NCI-H226 (cell line): ENCODE measurements at regions not wholly inside any gene's neighbourhood (a gene's known extent, or its start where the extent isn't known, plus 50 kb on each side); places are given as distances from the start of the nearest gene placed in this dataset.

ENCODE experiments used
- DNase-seq: peaks from one replicate; pipeline ENCODE4 v3.0.0-alpha.2; 2015

DNA sequence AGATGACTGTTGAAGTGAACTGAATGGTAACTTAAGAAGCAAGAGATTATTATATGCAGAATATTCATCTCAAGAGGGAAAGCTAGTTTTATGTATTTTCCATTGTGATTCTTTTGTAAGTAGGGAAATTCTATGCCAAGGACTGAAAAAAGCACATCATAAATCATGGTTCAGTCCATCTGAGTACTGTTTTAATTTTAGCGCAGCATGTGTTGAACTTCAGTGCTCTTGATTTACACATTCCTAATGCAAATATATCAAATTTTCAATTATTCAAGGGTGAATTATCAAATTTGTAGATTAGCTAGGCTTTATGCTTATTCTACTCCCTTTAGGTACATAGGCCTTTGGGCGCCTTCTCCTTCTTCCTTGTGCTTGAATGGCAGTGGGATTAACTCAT, 50.3 kb upstream of the TCF12 start:
- DNase-seq, result no peak

DNA sequence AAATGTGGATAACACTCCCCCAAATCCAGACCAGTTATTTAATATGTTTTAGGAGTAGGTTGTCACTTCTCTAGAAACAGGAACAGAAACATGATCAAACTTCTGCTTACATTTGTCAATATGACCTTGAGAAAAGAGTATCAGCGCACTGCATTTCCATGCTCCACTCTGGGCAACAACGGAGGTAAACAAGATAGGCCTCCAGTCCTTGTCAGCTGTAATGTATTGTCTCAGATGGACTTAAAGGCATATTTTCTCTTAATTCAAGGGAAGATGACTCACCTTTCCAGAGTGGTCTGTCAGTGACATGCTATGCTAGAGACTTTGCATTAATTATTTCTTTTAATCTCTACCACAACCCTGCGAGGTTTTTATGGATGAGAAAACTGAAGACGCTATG, 51.6 kb upstream of the TCF12 start:
- no peak for DNase-seq

DNA sequence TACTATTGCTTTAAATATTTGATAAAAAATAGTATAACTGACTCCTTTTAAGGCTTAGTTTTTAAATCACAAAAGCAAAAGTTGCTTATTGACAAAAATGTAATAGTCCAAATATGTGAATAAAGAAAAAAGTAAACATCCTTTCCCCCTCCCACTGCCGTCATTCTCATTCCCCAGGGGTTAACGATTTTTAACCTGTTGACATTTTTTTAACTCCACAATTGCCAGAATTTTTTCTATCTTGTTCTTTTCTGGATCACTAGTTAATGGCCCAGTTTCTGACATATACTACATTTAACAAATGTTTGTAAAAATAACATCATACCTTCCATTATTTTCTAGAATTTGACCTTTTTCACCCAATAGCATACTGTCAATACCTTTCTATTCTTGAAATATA, 60.6 kb upstream of the TCF12 start:
- no peak for DNase-seq

DNA sequence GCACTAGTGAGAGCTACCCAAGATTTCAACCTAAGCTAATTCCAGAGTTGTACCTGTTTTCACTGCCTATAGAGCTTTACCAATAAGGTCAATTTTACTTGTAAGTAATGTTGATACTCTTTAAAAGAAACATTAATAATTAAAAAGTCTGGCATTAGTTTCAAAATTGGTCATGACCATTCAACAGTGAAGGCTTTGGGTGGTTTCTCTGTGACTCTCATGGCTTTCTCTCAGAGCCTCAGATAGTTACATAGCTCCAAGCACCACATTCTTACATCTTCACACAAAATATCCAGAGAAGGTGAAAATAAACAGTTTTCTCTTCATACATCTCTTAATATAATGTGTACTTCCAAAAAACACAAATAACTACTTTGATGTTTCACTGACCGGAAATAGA, 61.5 kb upstream of the TCF12 start:
- no peak for DNase-seq

DNA sequence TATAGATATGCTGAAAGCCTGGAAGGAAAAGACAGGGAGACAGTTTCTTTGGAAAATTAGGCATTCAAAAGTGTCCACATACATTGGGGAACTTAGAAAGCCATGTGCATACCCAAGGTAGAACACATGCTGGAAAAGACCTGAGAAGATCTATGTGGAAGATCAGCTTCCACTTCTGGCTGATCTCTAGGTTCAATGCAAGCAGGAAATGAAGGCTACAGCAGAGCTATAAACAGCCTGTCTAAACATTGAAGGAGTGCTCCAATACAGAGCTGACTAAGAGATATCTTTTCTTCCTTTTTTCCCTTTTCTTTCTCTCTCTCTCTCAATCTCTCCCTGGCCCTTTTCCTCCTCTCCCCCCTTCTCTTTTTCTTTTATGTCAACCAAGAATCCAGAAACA, 73.6 kb upstream of the TCF12 start:
- DNase-seq, result no peak

DNA sequence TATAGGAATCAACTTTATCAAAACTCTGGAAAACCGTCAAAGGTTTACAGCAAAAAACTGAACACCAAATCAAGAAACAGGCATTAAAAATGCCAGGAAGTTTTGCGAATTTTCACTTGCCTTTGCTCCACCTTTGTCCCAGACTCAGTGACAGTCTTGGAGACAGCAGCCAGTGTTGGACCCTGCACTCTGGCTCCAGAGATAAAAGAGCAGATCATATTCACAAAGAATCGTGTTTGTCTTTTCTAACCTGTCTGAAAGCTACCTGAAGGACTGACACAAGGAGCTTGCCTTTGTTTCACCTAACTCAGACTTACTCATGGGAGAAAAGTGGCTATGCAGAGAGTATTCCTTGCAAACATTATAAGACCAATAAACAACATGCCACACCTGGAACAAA, 74.0 kb upstream of the TCF12 start:
- DNase-seq, result no peak

DNA sequence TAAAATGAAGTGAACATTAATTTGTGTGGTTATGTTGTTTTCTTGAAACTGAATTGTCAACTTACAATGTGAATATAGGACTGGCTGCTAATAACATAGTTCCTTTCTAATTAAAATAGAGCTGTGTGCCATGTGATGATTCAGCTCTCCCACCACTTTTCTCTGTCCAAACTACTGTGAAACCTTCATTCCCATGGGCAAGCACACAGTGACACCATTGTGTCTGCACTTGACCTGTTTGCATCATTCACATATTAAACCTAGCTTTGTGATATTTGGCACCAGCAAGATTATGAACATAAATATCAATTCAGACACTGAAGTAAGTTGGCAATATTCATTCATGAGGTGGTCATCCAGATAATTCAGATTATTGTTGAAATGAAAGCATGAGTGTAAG, 78.8 kb upstream of the TCF12 start:
- no peak for DNase-seq

DNA sequence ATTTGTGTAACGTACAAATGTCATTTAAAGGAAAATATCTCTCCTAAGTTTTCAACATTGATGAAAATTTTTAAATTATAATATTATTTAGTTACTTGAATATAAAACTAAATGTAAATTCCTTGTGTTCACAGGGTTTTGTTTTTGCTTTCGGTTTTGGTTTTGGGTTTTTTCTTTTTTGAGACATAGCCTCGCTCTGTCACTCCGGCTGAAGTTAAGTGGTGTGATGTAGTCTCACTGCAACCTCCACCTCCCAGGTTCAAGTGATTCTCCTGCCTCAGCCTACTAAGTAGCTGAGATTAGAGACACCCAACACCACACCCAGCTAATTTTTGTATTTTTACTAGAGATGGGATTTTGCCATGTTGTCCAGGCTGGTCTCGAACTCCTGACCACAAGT, 79.3 kb upstream of the TCF12 start:
- DNase-seq, result no peak

DNA sequence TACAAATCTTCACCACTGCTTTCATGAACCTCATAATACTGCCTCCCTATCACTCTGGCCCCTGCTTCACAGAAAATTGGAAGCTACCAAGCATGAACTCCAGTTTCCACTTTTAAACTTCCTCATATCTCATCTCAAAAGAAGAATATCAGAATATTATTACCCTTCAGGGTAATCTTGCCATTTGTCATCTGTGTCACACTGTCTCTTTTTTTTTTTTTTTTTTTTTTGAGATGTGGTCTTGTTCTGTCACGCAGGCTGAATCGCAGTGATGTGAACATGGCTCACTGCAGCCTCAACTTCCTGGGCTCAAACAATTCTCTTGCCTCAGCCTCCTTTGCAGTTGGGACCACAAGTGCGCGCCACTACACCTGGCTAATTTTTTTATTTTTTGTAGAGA, 80.4 kb upstream of the TCF12 start:
- no peak for DNase-seq

DNA sequence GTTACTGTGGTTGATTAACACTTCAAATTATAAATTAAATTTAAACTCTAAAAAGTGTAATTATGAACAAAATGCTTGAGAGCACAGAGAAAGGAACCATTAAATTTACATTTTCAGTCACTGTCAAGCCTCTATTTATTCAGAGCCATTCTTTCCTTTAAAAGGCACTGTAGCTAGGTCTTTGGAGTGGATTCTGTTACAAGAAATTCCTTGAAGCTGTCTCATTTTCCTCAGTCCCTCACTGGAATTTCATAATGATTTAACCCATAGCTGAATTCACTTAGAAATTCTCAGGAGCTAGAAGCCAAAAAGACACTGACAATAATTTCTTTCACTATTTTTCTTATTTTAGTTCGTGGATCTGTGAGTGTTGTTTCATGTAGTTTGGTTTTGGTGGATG, 81.2 kb upstream of the TCF12 start:
- DNase-seq, result no peak

DNA sequence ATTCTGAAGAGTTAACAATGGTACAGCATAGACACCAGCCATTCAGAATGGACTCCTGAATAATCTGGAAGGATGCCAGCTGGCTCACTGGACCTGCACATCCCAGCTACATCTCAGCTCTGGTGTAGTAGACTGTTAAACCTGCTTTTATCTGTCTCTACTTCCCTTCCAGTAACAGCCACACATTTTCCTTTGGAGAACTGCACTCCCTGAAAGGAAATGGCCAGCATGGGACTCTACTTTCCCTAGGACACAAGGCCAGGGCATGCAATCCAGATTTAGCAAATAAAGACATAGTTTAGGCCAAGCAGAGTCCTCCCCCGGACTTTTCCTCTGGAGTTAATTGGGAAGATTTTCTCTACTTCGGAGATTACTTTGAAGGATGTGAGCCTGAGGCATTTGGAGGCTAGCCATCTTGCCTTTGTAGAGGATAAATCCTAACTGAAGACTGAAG, 82.7 kb upstream of the TCF12 start:
- DNase-seq, result peak; percentile 73

DNA sequence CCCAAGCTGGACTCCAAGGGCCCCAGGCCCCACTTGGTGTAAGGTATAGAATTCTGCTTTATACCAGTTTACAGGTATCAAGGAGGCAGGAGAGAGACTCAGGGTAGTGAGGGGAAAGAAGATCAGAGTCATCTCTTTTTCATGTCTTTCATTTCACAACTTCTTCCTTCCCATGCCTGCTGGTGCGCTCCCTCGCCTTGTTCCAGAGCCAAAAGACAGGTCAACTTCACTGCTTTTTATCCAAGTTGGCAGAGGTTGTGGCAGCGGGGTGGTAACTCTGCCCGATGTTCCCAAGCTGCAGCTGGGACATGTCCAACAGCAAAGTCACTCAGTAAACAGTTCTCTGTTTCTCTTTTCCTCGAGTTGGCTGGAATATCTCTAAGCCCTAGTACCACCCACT, 86.3 kb upstream of the TCF12 start:
- no peak for DNase-seq

DNA sequence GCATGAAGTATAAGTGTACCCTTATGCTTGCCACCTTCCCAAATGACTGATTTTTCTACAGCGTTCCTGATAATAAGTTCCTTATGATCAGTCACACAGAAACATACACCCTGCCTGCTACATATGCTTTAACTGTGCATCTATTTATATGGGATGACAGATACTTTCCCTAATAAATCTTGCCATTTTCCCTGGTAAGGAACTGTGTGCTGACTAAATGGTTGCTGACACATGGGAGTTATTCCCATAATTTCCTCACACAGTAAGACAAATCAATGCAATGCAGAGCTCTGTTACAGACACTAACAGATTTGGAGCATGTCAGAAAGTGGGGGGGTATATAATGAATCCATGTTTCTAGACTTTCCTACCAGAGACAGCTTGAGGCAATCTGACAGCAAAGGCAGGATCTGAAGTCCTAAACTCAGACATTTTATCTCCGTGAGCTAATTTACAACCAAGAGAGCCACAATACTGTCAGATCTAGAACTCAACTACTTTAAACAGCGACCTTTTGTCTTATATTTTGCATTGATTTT, 86.9 kb upstream of the TCF12 start:
- no peak for DNase-seq

DNA sequence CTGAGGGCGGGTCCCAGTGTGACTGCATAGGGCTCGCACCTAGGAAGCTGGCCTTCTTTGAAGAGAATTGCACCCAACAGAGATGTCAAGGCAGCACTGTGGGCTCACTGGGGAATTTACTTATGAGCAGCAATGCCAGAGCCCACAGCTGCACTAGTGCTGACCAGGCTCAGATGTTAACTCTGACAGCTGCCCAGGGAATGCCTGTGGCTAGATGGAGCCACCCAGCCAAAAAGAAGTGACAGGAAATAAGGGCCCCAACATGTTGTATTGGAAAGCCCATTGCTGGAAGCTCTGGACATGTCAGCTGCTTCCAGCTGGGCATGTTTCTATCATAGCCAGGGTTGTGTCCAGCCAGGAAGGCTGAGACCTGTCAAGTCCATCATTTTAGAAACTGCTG, 90.9 kb upstream of the ZNF280D start:
- no peak for DNase-seq

DNA sequence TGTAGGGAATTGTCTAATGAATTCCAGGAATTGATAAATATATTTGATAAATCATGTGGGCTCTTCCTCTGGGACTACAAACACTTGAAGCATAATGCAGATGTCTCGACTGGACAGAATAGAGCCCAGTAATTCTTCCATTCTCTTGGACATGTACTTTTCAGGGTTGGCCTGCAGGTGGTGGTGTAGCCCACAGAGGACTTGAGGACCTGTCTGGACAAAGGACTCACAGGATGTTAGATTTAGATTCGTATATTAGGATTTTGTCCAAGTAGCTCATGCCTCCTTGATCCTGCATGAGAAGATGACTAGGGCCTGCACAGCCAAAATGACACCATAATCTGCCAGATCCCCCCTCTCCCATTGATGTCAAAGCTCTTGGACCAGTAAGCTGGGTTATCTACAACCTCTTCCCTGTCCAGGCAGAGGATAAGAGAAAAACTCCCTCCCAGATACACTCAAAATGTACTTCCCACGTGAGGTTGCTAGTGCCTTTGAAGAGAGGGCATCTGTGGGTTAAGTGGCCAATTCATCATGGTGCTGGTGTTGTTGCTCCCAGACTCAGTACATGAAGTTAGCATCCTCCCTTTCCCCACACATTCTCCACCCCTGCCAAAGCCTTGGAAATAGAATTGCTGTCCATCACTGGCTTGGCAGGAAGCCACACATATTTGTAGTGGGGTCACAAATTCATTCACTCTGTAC, 88.6 kb upstream of the ZNF280D start:
- DNase-seq, result peak; percentile 80

DNA sequence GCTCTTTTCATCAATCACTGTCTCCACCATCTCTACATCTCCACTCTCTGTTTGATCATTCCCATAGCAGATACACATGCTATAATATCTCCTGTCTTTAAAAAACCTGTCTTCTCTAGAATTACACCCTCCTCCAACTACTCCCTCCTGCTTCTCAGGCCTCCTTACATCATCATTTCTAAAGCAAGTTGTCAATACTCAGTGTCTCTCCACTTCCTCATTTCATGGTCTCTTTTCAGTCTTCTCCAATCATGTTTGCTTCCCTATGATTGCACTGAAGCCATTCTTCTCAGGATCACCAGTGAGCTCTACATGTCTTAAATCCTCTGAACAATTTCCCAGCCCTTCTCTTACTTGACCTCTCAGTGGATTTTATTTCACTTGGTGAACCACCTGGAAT, 87.0 kb upstream of the ZNF280D start:
- no peak for DNase-seq

DNA sequence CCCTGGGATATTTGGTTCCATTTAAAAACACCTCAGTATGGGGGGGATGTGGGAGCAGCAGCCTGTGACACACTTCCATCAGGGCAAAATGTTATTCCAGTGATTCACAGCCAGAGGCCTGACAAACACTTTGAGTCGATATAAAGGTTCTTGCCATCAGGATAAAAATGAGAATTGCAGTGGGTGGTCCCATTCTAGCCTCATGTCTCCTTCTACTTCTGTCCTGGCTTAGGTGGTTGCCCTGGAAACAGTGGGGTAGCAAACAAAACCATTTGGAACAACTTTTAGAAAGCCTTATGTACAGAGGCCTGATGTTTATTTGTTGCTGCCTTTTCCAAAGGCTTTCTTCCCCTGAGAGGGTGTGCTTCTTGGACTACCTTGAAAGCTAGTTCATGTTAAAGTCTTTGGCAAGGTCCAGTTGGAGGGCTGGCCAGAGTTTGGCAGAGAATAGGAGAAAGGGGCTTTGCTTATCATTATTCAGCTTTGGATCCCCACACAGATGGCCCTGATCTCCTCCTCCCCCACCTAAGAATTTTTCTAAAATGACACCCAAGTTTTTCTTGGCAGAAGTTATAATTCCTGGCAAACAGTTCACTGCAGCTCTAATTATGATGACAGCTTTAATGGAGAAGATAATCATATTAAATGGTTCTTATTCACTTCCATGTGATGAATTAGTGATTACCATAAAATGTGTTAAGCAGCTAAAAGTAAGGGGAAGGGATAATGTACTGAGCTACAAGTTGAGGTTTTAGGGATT, 84.2 kb upstream of the ZNF280D start:
- peak; percentile 58 for DNase-seq

DNA sequence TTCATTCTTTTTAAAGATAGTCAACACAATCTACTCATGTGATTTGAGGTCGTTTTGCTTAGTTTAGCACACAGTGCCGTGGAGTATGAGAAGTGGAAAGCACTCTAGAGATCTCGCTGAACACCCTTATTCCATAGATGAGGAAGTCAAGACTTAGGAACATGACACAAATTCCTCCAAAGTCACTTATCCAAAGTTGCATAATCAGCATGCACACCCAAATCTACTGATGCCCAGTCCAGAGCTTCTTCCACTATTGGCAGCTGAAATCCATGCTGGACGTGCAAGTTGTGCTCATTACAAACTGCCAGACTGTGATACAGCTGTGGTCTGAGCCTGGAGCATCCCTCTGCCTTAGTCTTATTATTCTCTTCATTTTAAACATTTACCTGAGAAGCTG, 83.5 kb upstream of the ZNF280D start:
- DNase-seq, result no peak

DNA sequence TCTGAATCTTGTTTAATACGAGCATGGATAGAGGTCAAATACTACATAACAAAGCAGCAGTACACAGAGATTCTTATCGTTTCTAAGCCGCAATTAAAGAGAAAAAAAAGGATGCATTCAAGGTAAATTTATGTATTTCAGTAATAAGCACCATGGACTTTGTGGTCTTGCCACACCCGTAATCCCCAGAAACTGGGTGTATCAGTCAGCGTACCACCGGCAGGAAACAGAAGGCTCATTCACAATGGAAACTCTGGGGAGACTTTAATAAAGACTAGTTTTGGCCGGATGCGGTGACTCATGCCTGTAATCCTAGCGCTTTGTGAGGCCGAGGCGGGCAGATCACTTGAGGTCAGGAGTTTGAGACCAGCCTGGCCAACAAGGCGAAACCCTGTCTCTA, 81.9 kb upstream of the ZNF280D start:
- no peak for DNase-seq

DNA sequence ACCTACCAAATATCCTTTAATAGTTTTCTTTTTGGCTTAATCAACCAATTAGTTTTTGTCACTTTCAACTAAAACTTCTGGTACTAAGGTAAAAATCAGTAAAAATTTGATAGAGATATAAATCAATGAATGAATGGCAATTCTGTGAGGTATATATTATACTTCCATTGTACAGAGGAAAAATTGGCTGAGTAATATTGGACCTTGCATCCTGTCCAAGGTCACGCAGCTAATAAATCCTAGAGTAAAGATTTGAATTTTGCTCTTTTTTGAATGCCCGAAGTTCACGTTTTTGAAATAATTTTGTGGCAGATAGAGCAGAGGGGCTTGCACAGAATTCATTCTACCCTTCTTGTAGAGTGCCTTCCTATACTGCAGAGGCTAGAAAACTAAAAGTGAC, 81.1 kb upstream of the ZNF280D start:
- no peak for DNase-seq

DNA sequence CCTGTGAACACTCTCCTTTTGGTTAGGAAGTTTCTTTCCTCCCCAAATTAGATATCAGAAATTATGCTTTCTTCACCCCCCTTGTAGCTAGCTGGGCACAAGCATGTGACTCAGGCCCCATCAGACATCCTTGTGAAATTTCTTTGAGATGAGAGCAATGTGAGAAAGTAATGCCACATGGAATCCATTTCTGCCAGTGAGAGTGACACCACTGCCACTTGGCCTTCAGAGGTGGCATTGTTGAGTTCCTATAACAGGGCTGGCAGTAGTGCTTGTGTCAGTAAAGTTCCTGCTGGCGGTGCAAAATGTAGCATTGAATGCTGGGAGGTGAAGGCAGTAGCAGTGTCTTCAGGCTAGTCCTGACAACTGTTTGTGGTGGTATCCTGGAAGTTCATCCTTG, 80.7 kb upstream of the ZNF280D start:
- DNase-seq, result no peak

DNA sequence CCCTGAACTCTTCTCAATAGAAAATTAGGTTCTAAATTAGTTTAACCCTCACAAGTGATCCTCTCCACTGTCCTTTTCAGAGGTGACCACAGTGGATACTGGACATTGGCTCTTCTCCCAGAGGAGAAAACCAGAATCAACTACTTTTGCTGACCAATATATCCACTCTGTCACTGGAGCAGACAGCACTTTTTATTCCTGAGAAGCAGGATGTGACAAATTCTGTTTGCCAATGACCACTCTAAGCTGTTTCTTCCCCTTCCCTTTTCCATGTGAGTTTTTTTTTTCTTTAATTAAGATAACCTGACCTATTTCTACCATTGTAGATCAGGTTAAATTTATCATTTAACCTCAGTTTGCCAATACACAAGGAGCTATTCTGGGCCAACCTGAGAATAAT, 79.7 kb upstream of the ZNF280D start:
- DNase-seq, result no peak

DNA sequence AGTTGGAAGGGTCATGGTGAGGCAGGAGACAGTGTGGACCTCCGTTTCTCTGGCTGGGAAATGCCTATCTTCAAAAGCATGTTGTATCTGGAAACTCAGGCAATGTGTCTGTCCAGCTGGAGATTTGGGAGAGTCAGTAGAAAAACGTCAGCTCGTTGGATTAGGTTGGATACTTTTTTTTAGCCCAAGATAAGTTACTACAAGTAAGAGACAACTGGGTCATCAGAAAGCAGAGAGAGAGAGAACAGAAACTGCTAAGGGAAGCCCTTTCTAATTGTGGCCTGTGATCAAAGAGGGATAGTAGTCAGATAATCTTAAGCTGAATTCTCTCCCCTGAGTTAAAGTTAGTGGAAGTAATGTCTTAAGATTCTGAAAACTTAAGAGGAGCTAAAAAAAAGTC, 78.9 kb upstream of the ZNF280D start:
- no peak for DNase-seq

DNA sequence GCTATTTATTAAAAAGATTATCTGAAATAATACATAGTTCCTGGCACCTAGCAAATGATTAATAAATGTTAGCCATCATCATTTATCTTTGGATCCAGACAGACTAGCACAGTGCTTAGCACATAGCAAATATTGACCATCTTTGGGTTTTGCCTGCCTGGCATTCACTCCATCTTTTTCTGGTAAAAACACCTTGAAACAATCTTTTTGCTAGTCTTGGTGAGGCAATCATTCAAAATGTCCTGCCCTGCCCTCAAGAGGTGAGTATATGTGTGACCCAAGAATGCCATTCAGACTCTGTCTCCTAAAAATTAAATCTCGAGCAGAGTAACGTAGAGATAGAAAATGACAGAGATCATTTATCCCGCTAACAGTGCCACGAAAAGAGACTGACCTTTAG, 78.3 kb upstream of the ZNF280D start:
- DNase-seq, result no peak

DNA sequence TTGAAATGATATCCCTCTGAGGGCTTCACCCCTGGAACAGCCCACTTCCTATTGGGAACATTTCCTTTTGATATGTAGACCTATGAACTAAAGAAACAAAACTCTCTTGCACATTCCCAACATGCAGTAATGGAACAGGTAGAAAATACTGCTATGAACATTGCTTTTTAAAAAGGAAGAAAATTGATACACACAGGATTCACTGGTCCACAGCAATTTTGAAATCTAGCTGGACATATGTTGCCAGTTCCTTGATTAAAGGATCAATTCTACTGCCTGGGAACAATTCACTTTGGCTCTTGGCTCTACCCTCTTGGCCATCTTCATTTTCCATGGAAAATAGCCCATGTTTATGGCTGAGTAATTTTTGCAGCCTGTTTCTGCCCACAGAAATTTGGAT, 74.9 kb upstream of the ZNF280D start:
- no peak for DNase-seq
